ENCODE measurements at regions not wholly inside any gene's neighbourhood (a gene's known extent, or its start where the extent isn't known, plus 50 kb on each side); places are given as distances from the start of the nearest gene placed in this dataset.

- no peak overlapping the region for H3K4me3 ChIP-seq (ENCODE audit: low read depth in 1 of 3, low read length in 3 of 3)
- WGBS = 88% methylated on average over 5 of the region's 5 CpGs
- no peaks in the 10 kb centered on the region for H3K4me1 ChIP-seq (ENCODE audit: control insufficient read depth in 4 of 4, insufficient read depth in 4 of 4, low read length in 3 of 4)
- no peak for DNase-seq (ENCODE audit: low spot score)
- no peaks in the 10 kb centered on the region for H3K9me3 ChIP-seq (ENCODE audit: control insufficient read depth in 4 of 4, low read length in 3 of 4)
- H3K36me3 ChIP-seq (ENCODE audit: control insufficient read depth in 4 of 4, insufficient read depth in 3 of 4, low read depth in 1 of 4, low read length in 3 of 4) = no peaks in the 10 kb centered on the region
- TF ChIP-seq YY1 (IDR thresholded peaks at IDR 0.05) = no peak
- H3K27ac ChIP-seq (ENCODE audit: low read depth in 1 of 2, low read length in 2 of 2) = no peak overlapping the region
- no peaks in the 10 kb centered on the region for H3K27me3 ChIP-seq (ENCODE audit: control insufficient read depth in 4 of 4, insufficient read depth in 4 of 4, low read length in 3 of 4)
- no peak overlapping the region for H3K9ac ChIP-seq (ENCODE audit: low read depth in 1 of 2, low read length in 2 of 2)
Measured at GRCh38 chr13:34028496-34029442, 210.8 kb downstream of the RFC3 start.

DNA sequence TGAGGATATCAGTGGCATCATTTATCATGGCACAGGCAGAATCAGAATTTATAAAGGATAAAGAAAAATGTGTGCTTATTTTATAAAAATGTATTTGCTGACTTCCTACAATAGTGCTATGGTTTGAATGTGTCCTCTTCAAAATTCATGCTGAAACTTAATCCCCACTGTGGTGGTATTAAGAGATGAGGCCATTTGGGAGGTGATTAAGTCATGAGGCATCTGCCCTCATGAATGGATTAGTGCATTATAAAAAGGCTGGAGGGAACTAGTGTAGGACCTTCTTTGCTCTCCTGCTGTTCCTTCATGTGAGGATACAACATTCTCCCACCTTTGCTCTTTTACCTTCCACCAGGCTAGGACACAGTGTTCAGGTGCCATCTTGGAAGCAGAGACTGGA lies 212.8 kb downstream of the RFC3 start:
- TF ChIP-seq, protein P1, sequence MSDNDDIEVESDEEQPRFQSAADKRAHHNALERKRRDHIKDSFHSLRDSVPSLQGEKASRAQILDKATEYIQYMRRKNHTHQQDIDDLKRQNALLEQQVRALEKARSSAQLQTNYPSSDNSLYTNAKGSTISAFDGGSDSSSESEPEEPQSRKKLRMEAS (IDR thresholded peaks at IDR 0.05) = no peak
- TF ChIP-seq FOXA2 (IDR thresholded peaks at IDR 0.05) = no peak
- TF ChIP-seq JUND (IDR thresholded peaks at IDR 0.05) = no peak
- TF ChIP-seq TAF1 (conservative IDR thresholded peaks at IDR 0.05) = no peak
- no peak for TF ChIP-seq ZBTB33 (IDR thresholded peaks at IDR 0.05)
- no peak for TF ChIP-seq SP1 (IDR thresholded peaks at IDR 0.05)
- no peak for TF ChIP-seq GABPA (IDR thresholded peaks at IDR 0.05 in 1 of 2, conservative IDR thresholded peaks at IDR 0.05 in 1 of 2)
- TF ChIP-seq RAD21 (IDR thresholded peaks at IDR 0.05) = no peak
- TF ChIP-seq, protein P2, sequence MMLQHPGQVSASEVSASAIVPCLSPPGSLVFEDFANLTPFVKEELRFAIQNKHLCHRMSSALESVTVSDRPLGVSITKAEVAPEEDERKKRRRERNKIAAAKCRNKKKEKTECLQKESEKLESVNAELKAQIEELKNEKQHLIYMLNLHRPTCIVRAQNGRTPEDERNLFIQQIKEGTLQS (IDR thresholded peaks at IDR 0.05) = no peak
- TF ChIP-seq YY1 (IDR thresholded peaks at IDR 0.05) = no peak
- no peak for TF ChIP-seq RXRA (IDR thresholded peaks at IDR 0.05)
- no peaks in the 10 kb centered on the region for H3K4me1 ChIP-seq (ENCODE audit: control insufficient read depth in 4 of 4, insufficient read depth in 4 of 4, low read length in 3 of 4)

GRCh38 chr13:34031610-34032009 lies 213.7 kb downstream of the RFC3 start:
- Histone ChIP-seq H3K9ac (ENCODE audit: low read depth in 1 of 2, low read length in 2 of 2) (no peak overlapping the region), H3K4me3 (ENCODE audit: low read depth in 1 of 3, low read length in 3 of 3) (no peak overlapping the region), H3K9me3 (ENCODE audit: control insufficient read depth in 4 of 4, low read length in 3 of 4) (no peaks in the 10 kb centered on the region), H3K27ac (ENCODE audit: low read depth in 1 of 2, low read length in 2 of 2) (no peak overlapping the region), H3K36me3 (ENCODE audit: control insufficient read depth in 4 of 4, insufficient read depth in 3 of 4, low read depth in 1 of 4, low read length in 3 of 4) (no peaks in the 10 kb centered on the region), H3K4me1 (ENCODE audit: control insufficient read depth in 4 of 4, insufficient read depth in 4 of 4, low read length in 3 of 4) (no peaks in the 10 kb centered on the region), H3K27me3 (ENCODE audit: control insufficient read depth in 4 of 4, insufficient read depth in 4 of 4, low read length in 3 of 4) (no peaks in the 10 kb centered on the region)
- DNase-seq (ENCODE audit: low spot score) = no peak
- TF ChIP-seq ZBTB33 (IDR thresholded peaks at IDR 0.05) (no peak), RXRA (IDR thresholded peaks at IDR 0.05) (no peak), FOXA1 (IDR thresholded peaks at IDR 0.05) (no peak), EGR1 (IDR thresholded peaks at IDR 0.05; ENCODE audit: low read depth in 2 of 2) (no peak), JUND (IDR thresholded peaks at IDR 0.05) (no peak), HNF4G (IDR thresholded peaks at IDR 0.05) (no peak), FOXA2 (IDR thresholded peaks at IDR 0.05) (no peak), GABPA (IDR thresholded peaks at IDR 0.05 in 1 of 2, conservative IDR thresholded peaks at IDR 0.05 in 1 of 2) (no peak), YY1 (IDR thresholded peaks at IDR 0.05) (no peak), SP1 (IDR thresholded peaks at IDR 0.05) (no peak), TAF1 (conservative IDR thresholded peaks at IDR 0.05) (no peak), HNF4A (conservative IDR thresholded peaks at IDR 0.05) (no peak), NR2F2 (IDR thresholded peaks at IDR 0.05) (no peak), RAD21 (IDR thresholded peaks at IDR 0.05) (no peak)
- TF ChIP-seq, protein P2 (IDR thresholded peaks at IDR 0.05) = no peak
- TF ChIP-seq, protein P3, sequence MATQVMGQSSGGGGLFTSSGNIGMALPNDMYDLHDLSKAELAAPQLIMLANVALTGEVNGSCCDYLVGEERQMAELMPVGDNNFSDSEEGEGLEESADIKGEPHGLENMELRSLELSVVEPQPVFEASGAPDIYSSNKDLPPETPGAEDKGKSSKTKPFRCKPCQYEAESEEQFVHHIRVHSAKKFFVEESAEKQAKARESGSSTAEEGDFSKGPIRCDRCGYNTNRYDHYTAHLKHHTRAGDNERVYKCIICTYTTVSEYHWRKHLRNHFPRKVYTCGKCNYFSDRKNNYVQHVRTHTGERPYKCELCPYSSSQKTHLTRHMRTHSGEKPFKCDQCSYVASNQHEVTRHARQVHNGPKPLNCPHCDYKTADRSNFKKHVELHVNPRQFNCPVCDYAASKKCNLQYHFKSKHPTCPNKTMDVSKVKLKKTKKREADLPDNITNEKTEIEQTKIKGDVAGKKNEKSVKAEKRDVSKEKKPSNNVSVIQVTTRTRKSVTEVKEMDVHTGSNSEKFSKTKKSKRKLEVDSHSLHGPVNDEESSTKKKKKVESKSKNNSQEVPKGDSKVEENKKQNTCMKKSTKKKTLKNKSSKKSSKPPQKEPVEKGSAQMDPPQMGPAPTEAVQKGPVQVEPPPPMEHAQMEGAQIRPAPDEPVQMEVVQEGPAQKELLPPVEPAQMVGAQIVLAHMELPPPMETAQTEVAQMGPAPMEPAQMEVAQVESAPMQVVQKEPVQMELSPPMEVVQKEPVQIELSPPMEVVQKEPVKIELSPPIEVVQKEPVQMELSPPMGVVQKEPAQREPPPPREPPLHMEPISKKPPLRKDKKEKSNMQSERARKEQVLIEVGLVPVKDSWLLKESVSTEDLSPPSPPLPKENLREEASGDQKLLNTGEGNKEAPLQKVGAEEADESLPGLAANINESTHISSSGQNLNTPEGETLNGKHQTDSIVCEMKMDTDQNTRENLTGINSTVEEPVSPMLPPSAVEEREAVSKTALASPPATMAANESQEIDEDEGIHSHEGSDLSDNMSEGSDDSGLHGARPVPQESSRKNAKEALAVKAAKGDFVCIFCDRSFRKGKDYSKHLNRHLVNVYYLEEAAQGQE (IDR thresholded peaks at IDR 0.05) = no peak
- 86% methylated on average over 4 of the region's 4 CpGs for WGBS

More for the DNA sequence above, 212.8 kb downstream of the RFC3 start:
- Histone ChIP-seq H3K4me3 (ENCODE audit: low read depth in 1 of 3, low read length in 3 of 3) (no peak overlapping the region), H3K9ac (ENCODE audit: low read depth in 1 of 2, low read length in 2 of 2) (no peak overlapping the region), H3K9me3 (ENCODE audit: control insufficient read depth in 4 of 4, low read length in 3 of 4) (no peaks in the 10 kb centered on the region), H3K27ac (ENCODE audit: low read depth in 1 of 2, low read length in 2 of 2) (no peak overlapping the region), H3K27me3 (ENCODE audit: control insufficient read depth in 4 of 4, insufficient read depth in 4 of 4, low read length in 3 of 4) (no peaks in the 10 kb centered on the region), H3K36me3 (ENCODE audit: control insufficient read depth in 4 of 4, insufficient read depth in 3 of 4, low read depth in 1 of 4, low read length in 3 of 4) (no peaks in the 10 kb centered on the region)
- no peak for DNase-seq (ENCODE audit: low spot score)

All from liver (tissue), 7 donors.